HG03342 (cell line): ENCODE measurements at regions not wholly inside any gene's neighbourhood (a gene's known extent, or its start where the extent isn't known, plus 50 kb on each side); places are given as distances from the start of the nearest gene placed in this dataset.

Source experiments
- ATAC-seq: cut with Tn5 transposase; IDR thresholded peaks from one replicate; pipeline ENCODE4 v1.9.1; 2021; ENCODE audit warnings: mild to moderate bottlenecking, moderate library complexity; ENCODE audit not compliant: unreplicated experiment

DNA sequence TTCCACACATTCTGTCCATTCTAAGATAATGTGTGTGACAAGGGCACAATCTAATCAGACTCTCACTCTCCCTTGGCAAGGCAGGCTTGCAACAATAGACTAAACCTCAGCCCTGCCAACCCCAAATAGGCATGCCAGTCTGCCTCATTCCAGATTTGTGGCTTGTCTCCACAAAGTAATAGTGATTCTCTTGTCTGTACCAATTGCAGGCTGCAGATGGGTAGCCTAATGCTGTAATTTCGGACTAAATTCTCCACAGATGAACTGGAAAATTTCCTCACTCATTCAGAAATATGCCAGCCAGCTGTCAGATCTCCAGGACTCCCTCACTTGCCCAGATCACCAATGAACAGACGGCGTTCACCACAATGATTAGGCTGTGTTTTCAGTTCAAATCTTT lies 413.6 kb downstream of the ELAVL2 start:
- ATAC-seq = no peak

DNA sequence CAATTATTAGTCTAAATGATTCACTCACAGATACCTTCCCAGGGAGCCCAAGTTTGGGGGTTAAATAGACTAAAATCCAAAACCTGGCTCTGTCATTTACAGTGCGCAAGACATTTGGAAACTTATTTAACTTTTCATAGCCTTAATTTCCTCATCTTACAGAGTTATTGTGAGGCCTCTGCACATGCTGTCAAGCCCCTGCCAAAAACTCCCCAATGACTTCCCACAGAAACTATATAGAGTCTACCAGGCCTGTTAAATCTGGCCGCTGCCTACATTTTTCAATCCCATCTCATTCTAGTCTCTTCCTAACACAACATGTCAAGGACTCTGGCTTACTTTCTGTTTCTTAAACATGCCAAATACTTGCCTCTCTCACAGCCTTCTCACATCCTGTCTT lies 412.5 kb downstream of the ELAVL2 start:
- no peak for ATAC-seq

DNA sequence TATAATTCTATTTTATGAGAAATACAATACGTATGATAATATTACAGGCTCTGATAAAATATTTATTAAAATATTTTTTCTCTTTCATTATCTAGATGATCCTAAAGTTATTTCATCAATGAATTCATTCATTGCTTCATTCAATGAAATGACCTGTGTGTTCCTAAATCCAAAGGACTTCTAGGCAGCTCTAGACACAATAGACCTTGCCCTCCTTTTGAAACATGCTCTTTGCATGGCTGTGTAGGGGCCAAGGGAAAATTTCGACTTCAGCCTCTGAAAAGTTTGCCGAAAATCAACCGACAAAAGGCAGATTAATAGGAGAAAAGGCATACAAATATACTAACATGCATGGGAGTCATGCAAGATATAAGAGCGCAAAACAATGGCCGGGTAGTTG lies 402.0 kb downstream of the ELAVL2 start:
- no peak for ATAC-seq

DNA sequence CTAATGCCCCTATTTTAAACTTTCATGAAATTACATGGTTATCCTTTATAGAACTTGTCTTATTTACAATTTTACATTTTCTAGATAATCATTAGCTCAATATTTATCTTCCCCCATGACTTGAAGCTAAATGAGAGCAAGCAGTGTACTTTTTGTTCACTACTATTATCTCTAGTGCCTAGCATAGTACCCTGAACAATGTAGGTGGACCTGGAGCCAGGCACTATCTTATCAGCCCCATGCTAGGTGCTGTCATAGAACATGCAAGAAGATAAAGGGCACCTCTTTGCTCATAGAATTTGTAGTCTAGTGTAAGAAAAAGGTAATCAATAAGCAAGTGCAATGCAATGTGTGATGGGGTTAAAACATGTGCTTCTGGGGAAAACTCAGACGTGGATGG lies 399.9 kb downstream of the ELAVL2 start:
- ATAC-seq = no peak

DNA sequence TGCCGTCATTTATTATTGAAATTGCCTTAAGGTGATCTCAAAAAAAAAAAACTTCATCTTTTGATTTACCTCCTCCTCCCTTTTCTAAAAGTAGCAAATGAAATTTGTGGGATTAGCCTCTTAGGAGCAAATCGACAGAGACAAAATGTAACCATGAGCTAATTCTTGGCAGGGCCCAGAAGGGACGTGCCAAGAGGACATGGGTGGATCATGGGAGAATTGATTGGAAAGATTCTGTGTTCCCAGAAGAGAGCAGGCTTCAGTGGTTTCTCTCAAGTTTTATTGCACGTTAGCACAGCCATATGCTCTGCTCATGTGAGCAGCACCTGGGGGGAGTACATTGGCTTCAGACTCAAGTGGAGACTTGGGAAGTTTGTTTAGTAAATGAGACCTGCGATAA lies 394.6 kb downstream of the ELAVL2 start:
- no peak for ATAC-seq

DNA sequence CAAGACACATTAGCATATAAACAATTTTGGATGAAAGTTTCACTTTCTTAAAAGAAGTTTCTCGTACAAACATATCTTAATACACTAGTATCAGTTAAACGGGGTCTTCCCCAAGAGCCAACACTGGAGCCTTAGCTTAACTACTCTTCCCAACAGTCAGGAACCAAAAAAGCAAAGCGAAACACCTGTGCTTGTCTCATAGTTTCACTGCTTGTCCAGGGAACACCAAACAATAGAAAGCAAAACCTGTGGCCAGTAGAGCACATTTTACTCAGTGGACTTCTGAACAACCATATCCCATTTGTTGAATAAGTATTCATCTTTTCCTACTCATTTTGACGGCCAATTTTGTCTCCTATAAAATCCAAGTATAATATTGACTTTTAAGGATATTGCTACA lies 391.4 kb downstream of the ELAVL2 start:
- no peak for ATAC-seq

DNA sequence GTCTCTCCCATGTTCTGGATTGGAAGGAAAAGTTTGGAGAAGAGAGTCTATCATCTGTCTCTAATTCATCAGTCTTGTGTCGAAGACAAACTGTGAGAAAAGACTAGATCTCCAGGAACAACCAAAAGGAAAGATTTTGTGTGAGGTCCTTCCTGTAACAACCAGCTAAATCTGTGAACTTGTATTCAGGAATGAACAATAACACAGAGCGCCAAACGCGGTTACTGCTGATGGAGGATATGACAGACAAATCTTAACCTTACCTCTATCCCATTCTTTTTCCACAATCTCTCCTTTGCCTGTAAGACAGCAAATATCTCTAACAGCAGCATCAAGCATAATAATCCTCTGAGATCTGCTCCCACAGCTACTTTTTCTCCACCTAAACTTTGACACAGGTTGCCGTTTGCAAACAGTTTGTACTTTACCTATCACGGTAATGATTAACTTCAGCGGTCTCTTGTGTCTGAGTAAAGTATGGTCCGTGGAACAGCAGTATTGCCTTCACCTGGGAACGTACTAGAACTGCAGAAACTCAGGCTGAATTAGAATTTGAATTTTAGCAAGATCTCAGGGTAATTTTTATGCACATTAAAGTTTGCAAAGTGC lies 387.6 kb downstream of the ELAVL2 start:
- ATAC-seq = no peak

DNA sequence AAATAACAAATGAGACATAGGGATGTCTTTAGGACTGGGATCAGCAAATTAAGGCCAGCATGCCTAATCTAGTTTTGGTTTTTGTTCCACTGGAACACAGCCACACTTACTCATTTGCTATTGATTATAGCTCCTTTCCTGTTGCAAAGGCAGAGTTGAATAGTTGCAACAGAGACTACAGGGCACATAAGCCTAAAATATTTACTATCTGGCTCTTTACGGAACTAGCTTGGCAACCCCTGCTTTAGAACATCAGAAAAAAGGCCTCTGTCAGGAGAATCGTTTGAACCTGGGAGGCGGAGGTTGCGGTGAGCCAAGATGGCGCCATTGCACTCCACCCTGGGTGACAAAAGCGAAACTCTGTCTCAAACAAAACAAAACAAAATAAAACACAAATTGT lies 384.8 kb downstream of the ELAVL2 start:
- no peak for ATAC-seq

DNA sequence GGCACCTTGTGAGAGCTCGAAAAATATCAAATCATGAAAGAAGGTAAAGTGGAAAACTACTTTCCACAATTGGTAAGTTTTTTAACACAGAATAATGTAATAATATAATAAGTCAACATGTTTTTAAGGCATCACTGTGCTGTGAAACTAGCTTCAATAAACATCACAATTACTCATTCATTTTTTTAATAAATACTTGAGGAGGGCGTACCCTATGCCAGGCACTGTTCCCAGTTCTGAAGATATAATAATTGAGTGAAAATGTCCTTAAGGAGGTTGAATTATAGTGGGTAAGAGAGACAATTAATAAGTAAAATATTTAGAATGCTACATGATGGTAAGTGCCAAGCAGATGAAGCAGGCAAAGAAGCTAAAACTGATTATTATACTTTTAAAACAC lies 381.4 kb downstream of the ELAVL2 start:
- ATAC-seq = no peak

DNA sequence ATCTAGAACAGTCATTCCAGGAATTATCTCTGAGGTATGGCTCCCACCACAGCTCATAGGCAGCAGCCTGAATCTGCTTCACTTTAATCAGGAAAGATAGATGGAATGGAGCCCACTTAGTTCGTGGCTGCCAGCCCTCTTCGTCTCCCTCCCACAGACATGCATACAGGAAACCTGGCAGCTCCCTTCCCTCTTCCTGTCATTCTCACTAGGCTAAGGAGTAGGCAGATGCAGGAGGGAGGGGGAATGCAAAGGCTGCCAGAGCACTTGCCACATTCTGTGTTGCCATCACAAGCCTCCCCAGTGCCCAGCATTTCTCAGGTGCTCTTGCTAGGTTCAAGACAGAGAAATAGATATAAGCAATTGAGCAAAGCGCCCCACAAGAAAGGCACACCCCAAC lies 378.9 kb downstream of the ELAVL2 start:
- no peak for ATAC-seq

DNA sequence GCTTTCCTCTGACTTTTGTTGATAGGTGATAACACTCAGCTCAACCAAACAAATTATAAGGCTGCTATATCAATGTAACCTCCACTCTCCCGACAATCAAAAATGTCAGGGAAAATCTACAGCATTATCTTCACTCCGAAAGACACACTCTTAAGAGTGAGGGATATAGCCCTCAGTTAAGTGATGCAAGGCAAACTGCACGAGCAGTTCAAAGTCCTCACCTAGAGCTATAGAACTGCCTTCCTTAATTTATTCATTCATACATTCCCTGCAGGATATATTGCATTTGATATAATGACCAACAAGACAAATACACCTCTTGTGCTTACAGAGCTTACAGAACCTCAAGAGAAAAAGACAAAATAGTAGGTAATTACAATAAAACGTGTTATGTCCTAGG lies 378.1 kb downstream of the ELAVL2 start:
- no peak for ATAC-seq

DNA sequence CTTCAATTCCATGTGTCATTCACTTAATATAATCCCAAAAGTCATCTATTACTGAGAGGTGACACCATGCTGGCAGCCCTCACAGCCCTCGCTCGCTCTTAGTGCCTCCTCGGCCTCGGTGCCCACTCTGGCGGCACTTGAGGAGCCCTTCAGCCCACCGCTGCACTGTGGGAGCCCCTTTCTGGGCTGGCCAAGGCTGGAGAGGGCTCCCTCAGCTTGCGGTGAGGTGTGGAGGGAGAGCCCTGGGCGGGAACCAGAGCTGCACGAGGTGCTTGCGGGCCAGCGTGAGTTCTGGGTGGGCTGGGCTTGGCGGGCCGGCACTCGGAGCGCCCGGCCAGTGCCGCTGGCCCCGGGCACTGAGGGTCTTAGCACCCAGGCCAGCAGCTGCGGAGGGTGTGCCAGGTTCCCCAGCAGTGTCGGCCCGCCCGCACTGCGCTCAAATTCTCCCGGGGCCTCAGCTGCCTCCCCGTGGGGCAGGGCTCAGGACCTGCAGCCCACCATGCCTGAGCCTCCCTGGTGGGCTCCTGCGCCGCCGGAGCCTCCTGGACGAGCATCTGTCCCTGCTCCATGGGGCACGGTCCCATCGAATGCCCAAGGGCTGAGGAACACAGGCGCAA lies 374.1 kb downstream of the ELAVL2 start:
- no peak for ATAC-seq

DNA sequence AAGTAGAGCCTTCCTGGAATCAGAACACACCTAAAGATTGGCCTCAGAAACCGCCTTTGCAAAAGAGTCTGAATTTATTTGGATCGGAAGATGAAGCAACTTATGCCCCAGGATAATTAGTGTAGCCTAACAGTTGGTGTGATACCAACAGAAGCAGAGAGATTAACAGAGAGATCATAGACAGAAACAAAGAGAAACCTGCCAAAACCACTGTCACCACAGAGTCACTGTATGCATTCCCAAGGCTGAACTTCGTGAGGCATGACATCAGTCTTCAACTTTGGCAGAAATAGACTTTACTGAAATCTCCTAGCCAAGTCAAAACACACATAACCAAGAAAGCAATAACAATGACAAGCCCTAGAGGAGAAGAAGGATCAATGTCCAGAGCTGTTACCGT lies 361.8 kb downstream of the ELAVL2 start:
- no peak for ATAC-seq

DNA sequence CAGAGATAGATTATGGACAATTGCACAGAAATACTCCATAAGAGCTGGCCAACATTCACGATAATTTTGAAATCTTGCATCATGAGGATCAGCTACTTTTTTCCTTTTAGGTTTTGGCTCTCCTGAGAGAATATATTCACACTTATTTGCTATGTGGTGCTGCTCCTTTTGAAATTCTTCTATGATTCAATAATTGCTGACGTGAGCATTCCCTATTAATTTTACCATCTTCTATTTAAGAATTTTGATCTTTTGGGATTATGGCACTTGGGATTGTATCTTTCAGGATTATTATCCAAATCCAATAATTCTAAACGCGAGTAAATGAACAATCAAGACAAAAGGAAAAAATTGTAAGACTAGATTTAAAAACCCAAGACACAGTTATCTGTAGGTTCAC lies 358.8 kb downstream of the ELAVL2 start:
- ATAC-seq = no peak

DNA sequence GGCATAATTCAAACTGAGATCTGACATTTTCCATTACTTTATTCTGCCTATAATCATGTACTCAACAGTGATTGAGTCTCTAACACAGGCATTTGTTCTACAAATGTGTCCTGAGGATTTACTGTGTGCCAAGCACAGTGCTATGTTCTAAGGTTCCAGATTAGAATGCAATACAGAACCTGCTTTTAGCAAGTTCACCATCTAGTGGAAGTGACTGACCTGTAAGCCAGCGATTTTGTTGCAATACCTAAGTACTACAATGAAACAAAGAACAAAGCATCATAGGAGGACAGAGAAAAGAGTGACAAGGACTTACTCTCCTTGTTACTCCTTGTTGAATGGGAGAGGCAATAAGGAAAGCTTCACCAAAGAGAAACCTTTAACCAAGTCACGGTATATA lies 348.1 kb downstream of the ELAVL2 start:
- ATAC-seq = no peak

DNA sequence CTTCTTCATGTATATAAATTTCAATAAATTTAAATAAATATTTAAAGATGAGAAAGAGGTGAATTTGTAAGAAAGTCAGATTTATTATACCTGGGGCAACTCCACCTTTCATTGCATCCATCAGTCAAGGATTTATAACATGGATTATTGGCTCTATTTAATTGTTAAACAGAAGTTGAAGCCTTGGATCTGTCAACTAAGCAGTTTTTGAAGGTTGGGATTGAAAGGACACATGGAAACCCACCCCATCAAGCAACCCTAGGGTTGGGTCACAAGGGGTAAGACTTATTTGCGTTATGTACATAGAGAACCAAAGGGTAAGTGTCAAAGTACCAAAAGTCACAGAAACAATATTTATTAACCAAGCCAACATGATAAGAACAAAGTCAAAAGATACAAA lies 342.5 kb downstream of the ELAVL2 start:
- ATAC-seq = no peak

DNA sequence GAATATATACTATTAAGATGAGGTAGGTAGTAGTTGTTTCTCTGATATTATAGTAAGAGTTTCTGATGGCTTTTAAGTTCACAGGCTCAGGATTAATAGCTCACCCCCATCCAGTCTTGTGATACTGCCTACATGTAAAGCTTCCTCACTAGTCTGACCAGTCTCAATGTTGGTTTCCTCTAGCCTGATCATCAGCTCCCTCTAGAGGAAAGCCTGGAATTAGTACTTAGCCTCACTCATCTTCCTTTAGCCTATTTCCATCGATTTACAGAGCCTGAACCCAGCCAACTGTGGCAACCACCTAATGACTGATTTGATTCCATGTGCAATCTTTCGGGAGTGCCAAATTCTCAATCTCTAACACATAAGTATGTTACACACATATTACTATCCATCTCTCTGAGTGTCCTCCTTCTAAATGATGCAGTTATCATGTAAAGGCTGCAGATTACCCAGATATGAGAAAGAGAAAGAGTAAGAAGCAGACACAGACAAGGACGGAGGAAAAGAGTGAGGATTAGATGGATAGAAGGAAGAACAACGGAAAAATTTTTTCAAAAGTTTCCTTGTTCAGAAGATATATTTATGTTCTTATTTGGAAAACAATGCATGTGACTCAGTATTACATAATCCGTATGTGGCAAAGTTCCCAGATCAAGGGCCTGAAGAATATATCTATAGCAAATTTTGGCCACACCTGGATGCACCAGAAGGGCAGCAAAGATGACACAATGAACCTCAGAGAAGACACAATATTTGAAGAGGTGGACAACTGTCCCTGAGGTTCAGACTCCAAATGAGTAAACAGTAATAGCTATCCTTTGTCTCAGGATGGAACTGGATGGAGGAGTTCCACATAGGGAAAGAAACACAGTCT lies 333.7 kb downstream of the ELAVL2 start:
- ATAC-seq = no peak

DNA sequence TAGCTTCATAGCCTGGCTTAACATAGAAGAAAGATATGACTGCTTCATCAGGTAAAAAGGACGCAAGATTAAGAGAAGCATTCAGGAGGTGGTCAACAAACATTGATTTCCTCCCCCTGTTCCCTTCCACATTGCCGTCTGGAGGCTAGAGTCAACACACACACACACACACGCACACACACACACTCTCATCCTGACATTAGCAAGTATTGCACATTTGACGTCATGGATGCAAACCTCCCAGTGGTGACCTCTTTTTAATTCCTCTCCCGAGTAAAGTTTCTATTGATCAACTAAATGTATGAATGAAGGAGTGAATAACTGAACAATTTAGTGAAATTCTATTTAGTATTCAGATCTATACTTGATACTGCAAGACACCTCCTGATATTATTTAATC lies 332.8 kb downstream of the ELAVL2 start:
- ATAC-seq = no peak

DNA sequence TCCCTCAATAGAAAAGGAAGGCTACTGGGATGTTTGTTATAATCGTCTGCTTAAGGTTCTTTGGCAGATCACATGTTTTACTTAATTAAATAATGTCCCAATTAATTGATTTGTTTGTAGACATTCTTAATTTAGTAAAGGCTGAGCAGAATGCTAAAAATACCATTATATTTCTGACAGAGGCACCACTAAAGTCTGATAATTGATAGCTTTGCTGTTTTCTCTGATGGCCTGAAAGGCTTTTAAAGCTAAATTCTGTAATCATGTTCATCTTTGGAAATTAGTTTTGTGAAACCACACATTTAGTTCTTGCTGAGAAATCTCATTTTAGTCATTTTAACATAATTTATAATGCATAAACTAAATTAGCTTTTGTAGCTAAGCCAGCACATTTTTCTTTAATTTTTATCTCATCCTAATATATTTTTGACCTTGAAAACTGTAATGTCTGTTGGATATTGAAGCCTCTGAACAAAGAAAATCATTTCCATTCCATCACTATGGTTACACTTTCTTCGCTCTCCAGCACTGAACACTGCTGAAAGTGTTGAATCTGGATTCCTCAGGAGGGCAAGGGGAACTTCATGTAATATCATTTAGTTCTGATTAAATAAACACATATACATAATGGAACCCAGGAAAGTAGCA lies 329.4 kb downstream of the ELAVL2 start:
- ATAC-seq = no peak

DNA sequence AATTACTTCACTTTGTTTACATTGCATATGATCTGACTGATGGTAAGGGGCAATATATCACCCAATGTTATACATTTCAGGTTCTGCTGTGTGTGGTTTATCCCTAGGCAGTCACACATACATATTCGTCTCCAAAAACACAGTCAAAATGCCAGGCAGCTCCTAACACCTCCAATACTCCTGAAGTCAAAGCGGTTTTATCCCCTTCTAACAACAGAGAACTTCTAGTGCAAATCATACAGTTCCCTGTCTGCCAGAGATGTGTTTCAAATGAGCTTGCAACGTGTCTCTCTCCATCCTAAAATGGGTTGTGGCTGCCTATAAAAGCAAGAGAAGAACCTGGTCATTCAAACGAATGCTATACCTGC lies 328.9 kb downstream of the ELAVL2 start:
- no peak for ATAC-seq

DNA sequence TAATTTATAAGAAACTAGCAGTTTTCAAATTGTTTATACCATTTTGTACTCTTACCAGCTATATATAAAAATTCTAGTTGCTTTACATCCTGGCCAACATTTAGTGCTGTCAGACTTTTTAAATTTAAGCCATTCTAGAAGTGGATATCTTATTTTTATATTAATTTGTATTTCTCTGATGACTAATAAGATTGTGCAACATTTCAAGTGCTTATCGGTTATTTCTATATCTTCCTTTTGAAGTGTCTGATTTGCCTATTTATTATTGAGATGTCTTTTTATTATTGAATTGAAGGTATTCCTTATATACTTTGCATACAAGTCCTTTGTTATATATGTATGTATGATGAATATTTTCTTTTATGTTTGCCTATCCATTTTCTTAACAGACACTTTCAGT lies 324.0 kb downstream of the ELAVL2 start:
- ATAC-seq = no peak

DNA sequence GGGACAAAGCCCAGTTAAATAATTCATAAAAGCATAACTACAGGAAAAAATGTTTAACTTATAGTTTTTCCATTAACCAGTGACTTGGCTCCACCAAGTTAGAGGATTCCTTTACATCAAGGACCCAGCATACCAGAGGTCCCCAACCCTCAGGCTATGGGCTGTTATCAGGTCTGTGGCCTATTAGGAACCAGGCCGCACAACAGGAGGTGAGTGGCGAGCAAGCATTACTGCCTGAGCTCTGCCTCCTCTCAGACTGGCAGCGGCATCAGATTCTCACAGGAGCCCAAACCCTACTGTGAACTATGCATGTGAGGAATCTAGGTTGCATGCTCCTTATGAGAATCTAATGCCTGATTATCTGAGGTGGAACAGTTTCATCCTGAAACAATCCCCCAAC lies 303.1 kb downstream of the ELAVL2 start:
- no peak for ATAC-seq
